GM23338 (cell line): ENCODE measurements at regions not wholly inside any gene's neighbourhood (a gene's known extent, or its start where the extent isn't known, plus 50 kb on each side); places are given as distances from the start of the nearest gene placed in this dataset.

Source experiments
- ATAC-seq: fragments of 200-7000 bp; cut with Tn5 transposase; 3 replicates; pipeline ENCODE4 v1.9.1; 2020
- DNase-seq: peaks from one replicate; pipeline ENCODE4 v3.0.0-alpha.2; 2015; ENCODE audit warnings: low spot score
- H2AFZ ChIP-seq: fragments of 200-600 bp; sonication (generic); 2 replicates; pipeline ENCODE4 v1.8.0; 2016; ENCODE audit warnings: antibody characterized with exemption, mild to moderate bottlenecking, moderate library complexity
- H3F3A ChIP-seq: fragments of 200-600 bp; sonication (generic); replicated peaks from 2 replicates; pipeline ENCODE4 v1.8.0; 2017; ENCODE audit warnings: antibody characterized with exemption, mixed run types, low read depth
- H3K27ac ChIP-seq: fragments of 200-600 bp; sonication (generic); 2 replicates; pipeline ENCODE4 v1.6.1; 2016; ENCODE audit warnings: low read depth
- H3K27me3 ChIP-seq: fragments of 200-600 bp; sonication (generic); 2 replicates; pipeline ENCODE4 v1.8.0; 2016; ENCODE audit warnings: mild to moderate bottlenecking, mixed run types, moderate library complexity; ENCODE audit not compliant: insufficient read depth
- H3K36me3 ChIP-seq: fragments of 200-600 bp; sonication (generic); 2 replicates; pipeline ENCODE4 v1.8.0; 2016; ENCODE audit warnings: mild to moderate bottlenecking; ENCODE audit not compliant: insufficient read depth
- H3K4me1 ChIP-seq: fragments of 200-600 bp; sonication (generic); 2 replicates; pipeline ENCODE4 v1.8.0; 2016; ENCODE audit warnings: mild to moderate bottlenecking, moderate library complexity; ENCODE audit not compliant: insufficient read depth
- H3K4me2 ChIP-seq: fragments of 200-600 bp; sonication (generic); 2 replicates; pipeline ENCODE4 v1.7.1; 2017; ENCODE audit warnings: mixed run types
- H3K4me3 ChIP-seq: fragments of 200-600 bp; sonication (generic); 2 replicates; pipeline ENCODE4 v1.6.1; 2016; ENCODE audit warnings: mixed run types
- H3K79me2 ChIP-seq: fragments of 200-600 bp; sonication (generic); replicated peaks from 2 replicates; pipeline ENCODE4 v1.8.0; 2017; ENCODE audit warnings: mild to moderate bottlenecking; ENCODE audit not compliant: insufficient read depth
- H3K9me2 ChIP-seq: fragments of 200-600 bp; sonication (generic); 2 replicates; pipeline ENCODE4 v1.8.0; 2017; ENCODE audit not compliant: insufficient read depth
- H4K20me1 ChIP-seq: fragments of 200-600 bp; sonication (generic); replicated peaks from 2 replicates; pipeline ENCODE4 v1.8.0; 2017; ENCODE audit warnings: mild to moderate bottlenecking; ENCODE audit not compliant: insufficient read depth
- H3K27ac Mint-ChIP-seq: 2 replicates; pipeline ENCODE4 v1.8.0; 2020; ENCODE audit warnings: inconsistent platforms, mild to moderate bottlenecking, moderate library complexity, mixed read lengths
- H3K27me3 Mint-ChIP-seq: 3 replicates; pipeline ENCODE4 v1.8.0; 2022; ENCODE audit warnings: low read depth, mild to moderate bottlenecking, moderate library complexity, mixed read lengths, inconsistent platforms; ENCODE audit not compliant: insufficient read depth, poor library complexity
- H3K36me3 Mint-ChIP-seq: 3 replicates; pipeline ENCODE4 v1.8.0; 2021; ENCODE audit warnings: low read depth, mild to moderate bottlenecking, inconsistent platforms, moderate library complexity, mixed read lengths
- H3K4me1 Mint-ChIP-seq: 3 replicates; pipeline ENCODE4 v1.8.0; 2020; ENCODE audit warnings: mild to moderate bottlenecking, inconsistent platforms, mixed read lengths
- H3K4me3 Mint-ChIP-seq: 3 replicates; pipeline ENCODE4 v1.8.0; 2021; ENCODE audit warnings: moderate library complexity, mild to moderate bottlenecking, inconsistent platforms, mixed read lengths
- H3K9me3 Mint-ChIP-seq: 3 replicates; pipeline ENCODE4 v1.8.0; 2020; ENCODE audit warnings: moderate library complexity, mild to moderate bottlenecking, inconsistent platforms, mixed read lengths
- EZH2 ChIP-seq: fragments of 200-600 bp; sonication (generic); IDR thresholded peaks from one replicate; pipeline ENCODE4 v1.8.0; 2017; ENCODE audit warnings: antibody characterized with exemption, mild to moderate bottlenecking, low read depth; ENCODE audit not compliant: unreplicated experiment
- JUNB ChIP-seq: IDR thresholded peaks from one replicate; pipeline ENCODE4 v1.6.1; 2016; ENCODE audit warnings: antibody characterized with exemption; ENCODE audit not compliant: unreplicated experiment
- POLR2AphosphoS5 ChIP-seq: IDR thresholded peaks from 2 replicates; pipeline ENCODE4 v1.6.1; 2016; ENCODE audit warnings: antibody characterized with exemption, low read depth
- REST ChIP-seq: IDR thresholded peaks from one replicate; pipeline ENCODE4 v1.6.1; 2018; ENCODE audit warnings: antibody characterized with exemption; ENCODE audit not compliant: unreplicated experiment
- STAT1 ChIP-seq: IDR thresholded peaks from one replicate; pipeline ENCODE4 v1.6.1; 2016; ENCODE audit warnings: antibody characterized with exemption; ENCODE audit not compliant: unreplicated experiment
- ZNF331 ChIP-seq: fragments of 250-450 bp; sonication (Bioruptor Pico); IDR thresholded peaks from 2 replicates; pipeline ENCODE4 v1.5.0; 2020; ENCODE audit warnings: low read depth, mild to moderate bottlenecking, moderate library complexity
- TF ChIP-seq, protein P1 (sequence below): fragments of 250-450 bp; sonication (Bioruptor Pico); IDR thresholded peaks from 2 replicates; pipeline ENCODE4 v1.5.0; 2020; ENCODE audit warnings: mild to moderate bottlenecking, moderate library complexity

- TF ChIP-seq, protein P1, sequence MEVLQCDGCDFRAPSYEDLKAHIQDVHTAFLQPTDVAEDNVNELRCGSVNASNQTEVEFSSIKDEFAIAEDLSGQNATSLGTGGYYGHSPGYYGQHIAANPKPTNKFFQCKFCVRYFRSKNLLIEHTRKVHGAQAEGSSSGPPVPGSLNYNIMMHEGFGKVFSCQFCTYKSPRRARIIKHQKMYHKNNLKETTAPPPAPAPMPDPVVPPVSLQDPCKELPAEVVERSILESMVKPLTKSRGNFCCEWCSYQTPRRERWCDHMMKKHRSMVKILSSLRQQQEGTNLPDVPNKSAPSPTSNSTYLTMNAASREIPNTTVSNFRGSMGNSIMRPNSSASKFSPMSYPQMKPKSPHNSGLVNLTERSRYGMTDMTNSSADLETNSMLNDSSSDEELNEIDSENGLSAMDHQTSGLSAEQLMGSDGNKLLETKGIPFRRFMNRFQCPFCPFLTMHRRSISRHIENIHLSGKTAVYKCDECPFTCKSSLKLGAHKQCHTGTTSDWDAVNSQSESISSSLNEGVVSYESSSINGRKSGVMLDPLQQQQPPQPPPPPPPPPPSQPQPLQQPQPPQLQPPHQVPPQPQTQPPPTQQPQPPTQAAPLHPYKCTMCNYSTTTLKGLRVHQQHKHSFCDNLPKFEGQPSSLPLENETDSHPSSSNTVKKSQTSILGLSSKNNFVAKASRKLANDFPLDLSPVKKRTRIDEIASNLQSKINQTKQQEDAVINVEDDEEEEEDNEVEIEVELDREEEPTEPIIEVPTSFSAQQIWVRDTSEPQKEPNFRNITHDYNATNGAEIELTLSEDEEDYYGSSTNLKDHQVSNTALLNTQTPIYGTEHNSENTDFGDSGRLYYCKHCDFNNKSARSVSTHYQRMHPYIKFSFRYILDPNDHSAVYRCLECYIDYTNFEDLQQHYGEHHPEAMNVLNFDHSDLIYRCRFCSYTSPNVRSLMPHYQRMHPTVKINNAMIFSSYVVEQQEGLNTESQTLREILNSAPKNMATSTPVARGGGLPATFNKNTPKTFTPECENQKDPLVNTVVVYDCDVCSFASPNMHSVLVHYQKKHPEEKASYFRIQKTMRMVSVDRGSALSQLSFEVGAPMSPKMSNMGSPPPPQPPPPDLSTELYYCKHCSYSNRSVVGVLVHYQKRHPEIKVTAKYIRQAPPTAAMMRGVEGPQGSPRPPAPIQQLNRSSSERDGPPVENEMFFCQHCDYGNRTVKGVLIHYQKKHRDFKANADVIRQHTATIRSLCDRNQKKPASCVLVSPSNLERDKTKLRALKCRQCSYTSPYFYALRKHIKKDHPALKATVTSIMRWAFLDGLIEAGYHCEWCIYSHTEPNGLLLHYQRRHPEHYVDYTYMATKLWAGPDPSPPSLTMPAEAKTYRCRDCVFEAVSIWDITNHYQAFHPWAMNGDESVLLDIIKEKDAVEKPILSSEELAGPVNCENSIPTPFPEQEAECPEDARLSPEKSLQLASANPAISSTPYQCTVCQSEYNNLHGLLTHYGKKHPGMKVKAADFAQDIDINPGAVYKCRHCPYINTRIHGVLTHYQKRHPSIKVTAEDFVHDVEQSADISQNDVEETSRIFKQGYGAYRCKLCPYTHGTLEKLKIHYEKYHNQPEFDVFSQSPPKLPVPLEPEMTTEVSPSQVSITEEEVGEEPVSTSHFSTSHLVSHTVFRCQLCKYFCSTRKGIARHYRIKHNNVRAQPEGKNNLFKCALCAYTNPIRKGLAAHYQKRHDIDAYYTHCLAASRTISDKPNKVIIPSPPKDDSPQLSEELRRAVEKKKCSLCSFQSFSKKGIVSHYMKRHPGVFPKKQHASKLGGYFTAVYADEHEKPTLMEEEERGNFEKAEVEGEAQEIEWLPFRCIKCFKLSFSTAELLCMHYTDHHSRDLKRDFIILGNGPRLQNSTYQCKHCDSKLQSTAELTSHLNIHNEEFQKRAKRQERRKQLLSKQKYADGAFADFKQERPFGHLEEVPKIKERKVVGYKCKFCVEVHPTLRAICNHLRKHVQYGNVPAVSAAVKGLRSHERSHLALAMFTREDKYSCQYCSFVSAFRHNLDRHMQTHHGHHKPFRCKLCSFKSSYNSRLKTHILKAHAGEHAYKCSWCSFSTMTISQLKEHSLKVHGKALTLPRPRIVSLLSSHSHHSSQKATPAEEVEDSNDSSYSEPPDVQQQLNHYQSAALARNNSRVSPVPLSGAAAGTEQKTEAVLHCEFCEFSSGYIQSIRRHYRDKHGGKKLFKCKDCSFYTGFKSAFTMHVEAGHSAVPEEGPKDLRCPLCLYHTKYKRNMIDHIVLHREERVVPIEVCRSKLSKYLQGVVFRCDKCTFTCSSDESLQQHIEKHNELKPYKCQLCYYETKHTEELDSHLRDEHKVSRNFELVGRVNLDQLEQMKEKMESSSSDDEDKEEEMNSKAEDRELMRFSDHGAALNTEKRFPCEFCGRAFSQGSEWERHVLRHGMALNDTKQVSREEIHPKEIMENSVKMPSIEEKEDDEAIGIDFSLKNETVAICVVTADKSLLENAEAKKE = no peak
- no peak for TF ChIP-seq POLR2AphosphoS5
These were observed 655.9 kb upstream of the EYS start (continued) for GRCh38 chr6:66362888-66363287.

DNA sequence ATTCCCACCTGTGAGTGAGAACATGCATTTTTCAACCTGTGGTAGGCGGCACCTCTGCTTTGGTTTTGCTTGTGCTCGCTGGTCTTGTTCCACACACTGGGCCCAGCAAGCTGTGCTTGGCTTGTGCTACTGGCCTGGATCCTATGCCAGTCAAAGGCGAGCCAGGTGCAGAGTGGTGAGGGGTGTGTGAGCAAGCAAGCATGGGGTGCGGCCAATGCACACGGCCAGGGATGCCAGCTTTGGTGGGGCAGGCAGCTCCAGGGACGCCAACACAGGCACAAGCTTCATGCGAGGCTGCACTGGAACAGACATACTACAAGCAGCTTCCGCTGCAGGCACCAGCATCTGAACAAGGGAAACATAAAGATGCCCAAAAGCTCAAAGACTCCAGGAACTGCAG is 654.9 kb upstream of the EYS start:
- no peak overlapping the region for H3K27ac Mint-ChIP-seq
- H3K27ac ChIP-seq = no peak overlapping the region
- no peaks in the 10 kb centered on the region for H3K36me3 ChIP-seq
- no peak overlapping the region for H3K4me3 ChIP-seq
- peaks cover 31% of the 10 kb centered on the region for H3K9me3 Mint-ChIP-seq
- no peaks in the 10 kb centered on the region for H3K79me2 ChIP-seq
- no peak overlapping the region for H3K4me2 ChIP-seq
- H3K4me3 Mint-ChIP-seq = no peak overlapping the region
- no peaks in the 10 kb centered on the region for H3K9me2 ChIP-seq
- H3K36me3 Mint-ChIP-seq = peaks cover 7% of the 10 kb centered on the region; the same call in 1 of the 3 replicates
- no peak for ATAC-seq
- H3K4me1 Mint-ChIP-seq = peaks cover 5% of the 10 kb centered on the region; the same call in 1 of the 3 replicates
- no peaks in the 10 kb centered on the region for H3F3A ChIP-seq
- no peaks in the 10 kb centered on the region for H4K20me1 ChIP-seq
- H3K27me3 ChIP-seq = no peaks in the 10 kb centered on the region
- DNase-seq = no peak
- no peak overlapping the region for H2AFZ ChIP-seq
- TF ChIP-seq ZNF331 (CRISPR knock-in tag) (no peak), POLR2AphosphoS5 (no peak), JUNB (no peak), REST (no peak), STAT1 (no peak), EZH2 (no peak)
- peaks cover 10% of the 10 kb centered on the region; the same call in 1 of the 2 replicates for H3K4me1 ChIP-seq
- no peaks in the 10 kb centered on the region for H3K27me3 Mint-ChIP-seq
